ENCODE measurements at regions not wholly inside any gene's neighbourhood (a gene's known extent, or its start where the extent isn't known, plus 50 kb on each side); places are given as distances from the start of the nearest gene placed in this dataset.

- Histone ChIP-seq H3K4me1 (peaks cover 0 to 4% (median 0%) of the 10 kb centered on the region in 9 donors), H3K27ac (no peak overlapping the region), H3K27me3 (peaks cover 0 to 7% (median 0%) of the 10 kb centered on the region in 7 donors), H3K4me3 (no peak overlapping the region), H3K9me3 (no peaks in the 10 kb centered on the region), H3K36me3 (no peaks in the 10 kb centered on the region)
- ATAC-seq = peak in 3 of 8 donors; percentile 36 to 48 (median 41)
- peak in 1 of 2 donors; percentile 6 for DNase-seq
- intact Hi-C loops (cut with DNase I) = loop anchor here in 8 of 10 donors (5.0 to 10.0 kb wide), 7 partner anchors 294 to 1111 kb away; partner anchors contain the start of gene SSTR1 (in 1 of the 8)
- WGBS, 2 donors = 28 to 29% methylated on average over 10 of the region's 10 CpGs
- peak; percentile 24 to 75 (median 61) for TF ChIP-seq CTCF (IDR thresholded peaks at IDR 0.05)
These were observed 304.1 kb upstream of the SSTR1 start for GRCh38 chr14:37903343-37904191.

- no peak overlapping the region for H3K4me3 ChIP-seq
- no peaks in the 10 kb centered on the region for H3K36me3 ChIP-seq
- no peak for TF ChIP-seq CTCF (IDR thresholded peaks at IDR 0.05)
- H3K27ac ChIP-seq = no peak overlapping the region
- no peaks in the 10 kb centered on the region for H3K4me1 ChIP-seq
- 83 to 88% methylated on average over 2 of the region's 2 CpGs for WGBS, 2 donors
- intact Hi-C loops (cut with DNase I) = loop anchor here in 1 of 10 donors (5.0 kb wide), 1 partner anchor 1718 kb away; no protein-coding TSS in a partner anchor
- no peak for DNase-seq
- no peak for ATAC-seq
- H3K9me3 ChIP-seq = peaks cover 0 to 6% (median 0%) of the 10 kb centered on the region in 11 donors
- peaks cover 0 to 3% (median 0%) of the 10 kb centered on the region in 7 donors for H3K27me3 ChIP-seq
These were observed 283.1 kb upstream of the SSTR1 start for GRCh38 chr14:37924622-37925021.

- Histone ChIP-seq H3K4me1 (no peaks in the 10 kb centered on the region), H3K9me3 (peaks cover 0 to 7% (median 0%) of the 10 kb centered on the region in 11 donors), H3K4me3 (no peak overlapping the region), H3K27ac (no peak overlapping the region), H3K27me3 (peaks cover 0 to 4% (median 0%) of the 10 kb centered on the region in 7 donors), H3K36me3 (no peaks in the 10 kb centered on the region)
- ATAC-seq (no peak), DNase-seq (no peak)
- intact Hi-C loops (cut with DNase I) = no loop called here
- TF ChIP-seq CTCF (IDR thresholded peaks at IDR 0.05) = no peak
- WGBS, 2 donors = 64 to 73% methylated on average over 6 of the region's 6 CpGs
These were observed 275.7 kb upstream of the SSTR1 start for GRCh38 chr14:37932008-37932407.

GRCh38 chr14:37932481-37932880, 275.2 kb upstream of the SSTR1 start:
- Histone ChIP-seq H3K27ac (no peak overlapping the region), H3K9me3 (peaks cover 0 to 7% (median 0%) of the 10 kb centered on the region in 11 donors), H3K36me3 (no peaks in the 10 kb centered on the region), H3K27me3 (peaks cover 0 to 4% (median 0%) of the 10 kb centered on the region in 7 donors), H3K4me1 (no peaks in the 10 kb centered on the region), H3K4me3 (no peak overlapping the region)
- ATAC-seq = no peak
- TF ChIP-seq CTCF (IDR thresholded peaks at IDR 0.05) = no peak
- no peak for DNase-seq
- WGBS, 2 donors = 78 to 82% methylated on average over 5 of the region's 5 CpGs
- intact Hi-C loops (cut with DNase I) = no loop called here

Measured in heart right ventricle (tissue), 16 donors.